Liver (tissue), 7 donors: ENCODE measurements at regions not wholly inside any gene's neighbourhood (a gene's known extent, or its start where the extent isn't known, plus 50 kb on each side); places are given as distances from the start of the nearest gene placed in this dataset. TPM values are rescaled to one million over a fixed set of nuclear protein-coding genes. Genes with fewer than 3 reads are reported as not detected.
"Not testable (repeated sequence)": the region's sequence is repeated elsewhere in the genome, so short reads cannot be mapped to it uniquely, and the experiment has no call there.

Experiments used
- DNase-seq: peaks from one replicate; pipeline ENCODE4 v3.0.0-alpha.2; 2017; ENCODE audit warnings: low spot score
- H3K27ac ChIP-seq, 2 donors: one replicate each; pipeline ENCODE4 v1.7.0; 2013; ENCODE audit warnings: inconsistent platforms in 2 of 2, low read length in 2 of 2, control low read depth in 1 of 2, low read depth in 1 of 2, mild to moderate bottlenecking in 1 of 2
- H3K27me3 ChIP-seq, 4 donors: one replicate each; pipeline versions ENCODE4 v1.6.1 to v1.7.0; 2013; ENCODE audit warnings: low read length in 3 of 4, inconsistent platforms in 1 of 4, mild to moderate bottlenecking in 1 of 4, moderate library complexity in 1 of 4; ENCODE audit not compliant: control insufficient read depth in 4 of 4, insufficient read depth in 4 of 4
- H3K36me3 ChIP-seq, 4 donors: one replicate each; pipeline versions ENCODE4 v1.6.1 to v1.7.0; 2013; ENCODE audit warnings: low read length in 3 of 4, mild to moderate bottlenecking in 3 of 4, low read depth in 1 of 4, moderate library complexity in 1 of 4; ENCODE audit not compliant: control insufficient read depth in 4 of 4, insufficient read depth in 3 of 4
- H3K4me1 ChIP-seq, 4 donors: one replicate each; pipeline versions ENCODE4 v1.6.1 to v1.7.0; 2013; ENCODE audit warnings: low read length in 3 of 4, mild to moderate bottlenecking in 3 of 4, moderate library complexity in 1 of 4; ENCODE audit not compliant: control insufficient read depth in 4 of 4, insufficient read depth in 4 of 4
- H3K4me3 ChIP-seq, 3 donors: one replicate each; pipeline versions ENCODE4 v1.6.1 to v1.7.0; 2013; ENCODE audit warnings: low read length in 3 of 3, control low read depth in 1 of 3, low read depth in 1 of 3, mild to moderate bottlenecking in 1 of 3
- H3K9ac ChIP-seq, 2 donors: one replicate each; pipeline ENCODE4 v1.7.0; 2013; ENCODE audit warnings: low read length in 2 of 2, mild to moderate bottlenecking in 2 of 2, moderate library complexity in 2 of 2, control low read depth in 1 of 2, low read depth in 1 of 2
- H3K9me3 ChIP-seq, 4 donors: one replicate each; pipeline versions ENCODE4 v1.6.1 to v1.7.0; 2013; ENCODE audit warnings: low read length in 3 of 4; ENCODE audit not compliant: control insufficient read depth in 4 of 4
- WGBS: extraction: QIAGEN DNeasy Blood & Tissue Kit; methylation state at CpG from one replicate; pipeline ENCODE4 v1.1.7; 2013; 5-methylcytosine and 5-hydroxymethylcytosine counted together
- small RNA-seq: library from RNA; depleted of rRNA; stranded (forward); fragments of <200 nt; gene quantifications from one replicate; pipeline ENCODE3, GENCODE V24; 2014
- donor health status: healthy.
- donor health status: healthy.
- donor health status: healthy.

- DNase-seq, H3K9me3 ChIP-seq, H3K4me1 ChIP-seq, H3K27ac ChIP-seq, H3K4me3 ChIP-seq, H3K36me3 ChIP-seq, H3K27me3 ChIP-seq, H3K9ac ChIP-seq: not testable (repeated sequence)
- WGBS: no CpG with 5 or more reads among the region's 3 CpGs
These were observed 57.7 kb upstream of the FCGR1A start for GRCh38 chr1:149724618-149725302.

GRCh38 chr1:149726688-149727087 is 55.8 kb upstream of the FCGR1A start:
- H3K9me3 ChIP-seq, H3K4me3 ChIP-seq, H3K36me3 ChIP-seq, H3K27me3 ChIP-seq, H3K4me1 ChIP-seq, H3K9ac ChIP-seq, H3K27ac ChIP-seq, DNase-seq: not testable (repeated sequence)
- 86% methylated on average over 4 of the region's 4 CpGs for WGBS

- not testable (repeated sequence) for H3K4me1 ChIP-seq, H3K4me3 ChIP-seq, H3K9ac ChIP-seq, DNase-seq, H3K9me3 ChIP-seq, H3K27me3 ChIP-seq, H3K36me3 ChIP-seq, H3K27ac ChIP-seq
- whole genome bisulfite sequencing: no CpG with 5 or more reads among the region's 3 CpGs
These were observed 53.9 kb upstream of the FCGR1A start for GRCh38 chr1:149728598-149728997.

Small RNA genes lying in the stretch of these regions (small RNA-seq; reads per million reads assigned to genes)
- gene RF00003 (0.71 reads per million, percentile 69 among the genes with 10 or more reads in this experiment), gene RNU1-68P (not detected)
